ENCODE measurements at regions not wholly inside any gene's neighbourhood (a gene's known extent, or its start where the extent isn't known, plus 50 kb on each side); places are given as distances from the start of the nearest gene placed in this dataset.

DNA sequence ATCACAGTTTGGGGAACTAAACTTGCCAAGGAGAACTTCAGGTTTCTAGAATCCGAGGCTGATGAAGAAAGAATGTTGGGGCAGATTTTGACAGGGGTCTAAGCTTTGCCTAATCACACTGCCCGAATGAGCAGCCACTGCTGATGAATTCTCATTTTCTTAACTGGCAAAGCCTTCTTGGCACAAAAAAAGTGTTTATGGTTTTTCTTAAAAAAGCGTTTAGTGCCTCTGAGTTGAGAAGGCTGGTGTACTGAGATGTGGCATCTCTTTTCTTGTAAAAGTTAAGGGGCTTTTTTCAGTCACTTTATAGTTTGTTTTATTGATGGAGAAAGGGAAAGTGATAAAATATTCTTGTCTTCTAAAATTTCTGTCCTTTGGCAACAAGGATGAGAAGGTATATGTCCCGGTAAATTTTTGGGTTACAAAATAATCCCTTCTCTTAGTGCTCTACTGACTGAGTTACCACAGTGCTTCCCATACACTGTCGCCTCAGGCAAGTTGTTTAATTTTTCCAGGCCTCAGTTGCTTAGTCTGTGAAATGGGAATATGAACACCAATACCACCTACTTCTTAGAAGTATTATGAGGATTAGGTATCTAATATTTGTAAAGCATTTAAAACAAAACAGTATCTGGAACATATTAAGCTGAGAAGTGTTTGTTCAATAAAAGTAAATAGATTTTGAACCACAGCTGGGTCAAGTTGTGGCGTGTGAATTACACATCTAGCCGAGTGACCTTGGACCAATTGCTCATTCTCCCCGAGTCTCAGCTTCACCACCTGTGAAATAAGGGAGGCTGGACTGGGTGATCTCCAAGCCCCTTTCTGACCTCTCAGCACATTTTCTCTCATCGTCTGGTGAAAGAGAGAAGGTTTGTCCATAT, 320.8 kb downstream of the HAPSTR1 start:
- TF ChIP-seq, protein P1, sequence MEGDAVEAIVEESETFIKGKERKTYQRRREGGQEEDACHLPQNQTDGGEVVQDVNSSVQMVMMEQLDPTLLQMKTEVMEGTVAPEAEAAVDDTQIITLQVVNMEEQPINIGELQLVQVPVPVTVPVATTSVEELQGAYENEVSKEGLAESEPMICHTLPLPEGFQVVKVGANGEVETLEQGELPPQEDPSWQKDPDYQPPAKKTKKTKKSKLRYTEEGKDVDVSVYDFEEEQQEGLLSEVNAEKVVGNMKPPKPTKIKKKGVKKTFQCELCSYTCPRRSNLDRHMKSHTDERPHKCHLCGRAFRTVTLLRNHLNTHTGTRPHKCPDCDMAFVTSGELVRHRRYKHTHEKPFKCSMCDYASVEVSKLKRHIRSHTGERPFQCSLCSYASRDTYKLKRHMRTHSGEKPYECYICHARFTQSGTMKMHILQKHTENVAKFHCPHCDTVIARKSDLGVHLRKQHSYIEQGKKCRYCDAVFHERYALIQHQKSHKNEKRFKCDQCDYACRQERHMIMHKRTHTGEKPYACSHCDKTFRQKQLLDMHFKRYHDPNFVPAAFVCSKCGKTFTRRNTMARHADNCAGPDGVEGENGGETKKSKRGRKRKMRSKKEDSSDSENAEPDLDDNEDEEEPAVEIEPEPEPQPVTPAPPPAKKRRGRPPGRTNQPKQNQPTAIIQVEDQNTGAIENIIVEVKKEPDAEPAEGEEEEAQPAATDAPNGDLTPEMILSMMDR (IDR thresholded peaks at IDR 0.05) = no peak
- TF ChIP-seq POLR2A (IDR thresholded peaks at IDR 0.05; ENCODE audit: low read depth) = no peak
- no peak for TF ChIP-seq EP300 (IDR thresholded peaks at IDR 0.05)
